ENCODE measurements at regions not wholly inside any gene's neighbourhood (a gene's known extent, or its start where the extent isn't known, plus 50 kb on each side); places are given as distances from the start of the nearest gene placed in this dataset.

DNA sequence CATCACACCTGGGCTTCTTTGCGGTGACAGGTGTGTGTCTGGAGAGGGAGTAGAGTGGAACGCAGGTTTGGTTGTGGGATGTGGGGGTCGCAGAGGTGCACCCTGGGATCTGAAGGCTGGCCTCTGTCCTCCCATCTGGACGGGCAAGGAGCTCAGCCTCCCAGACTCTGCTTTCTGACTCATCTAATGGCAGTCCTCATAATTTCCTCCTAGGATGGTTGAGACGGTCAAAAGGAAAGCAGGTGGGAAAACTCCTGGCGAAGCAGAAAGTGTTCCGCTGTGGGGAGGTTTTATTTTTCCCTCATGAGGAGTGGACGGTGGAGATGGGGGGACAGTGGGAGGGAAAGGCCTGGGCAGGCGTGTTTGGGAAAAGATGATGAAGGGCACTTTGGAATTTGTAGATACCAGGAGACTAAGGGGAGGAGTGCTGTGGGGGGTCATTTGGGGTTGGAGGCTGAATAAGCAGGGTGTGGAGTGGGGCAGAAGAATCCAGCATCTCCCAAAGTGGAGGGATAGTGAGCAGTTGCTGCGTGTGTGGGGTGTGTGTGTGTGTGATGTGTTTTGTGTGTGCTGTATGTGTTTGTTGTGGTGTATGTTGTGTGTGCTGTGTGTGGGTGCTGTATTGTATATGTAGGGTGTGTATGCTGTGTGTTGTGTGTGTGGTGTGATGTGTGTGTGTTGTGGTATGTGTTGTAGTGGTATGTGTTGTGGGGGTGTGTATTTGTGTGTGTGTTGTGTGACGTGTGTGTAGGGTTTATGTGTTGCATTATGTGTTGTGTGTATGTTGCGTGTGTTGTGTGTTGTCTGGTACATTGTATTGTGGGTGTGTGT is 97.2 kb upstream of the PODXL start:
- POLR2A ChIA-PET (ENCODE audit: unreplicated experiment), result interaction anchor here (0.6 to 0.9 kb wide), 3 partner anchors 14 to 661 kb away, joined by 3 to 6 read pairs (median 4); no protein-coding TSS in a partner anchor
- intact Hi-C loops (cut with micrococcal nuclease; ENCODE audit: unreplicated experiment), result loop anchor here (1.0 to 10.0 kb wide), 3 partner anchors 108 to 759 kb away; no protein-coding TSS in a partner anchor
- no peaks in the 10 kb centered on the region for H4K20me1 ChIP-seq (ENCODE audit: insufficient read depth)
- H3K4me3 ChIP-seq, result peak overlapping the region; percentile 30; the same call in 1 of the 2 replicates
- peak overlapping the region; percentile 58 for H3K4me2 ChIP-seq
- BruUV-seq (replicated peaks), result no TSS peak
- no peaks in the 10 kb centered on the region for H3K36me3 ChIP-seq (ENCODE audit: low read depth)
- H3K27ac ChIP-seq, result peak overlapping the region; percentile 54
- peak in 1 of 2 experiments; percentile 23 for DNase-seq
- H3K27me3 ChIP-seq (ENCODE audit: insufficient read depth, low read depth), result no peaks in the 10 kb centered on the region
- TF ChIP-seq, protein P1, sequence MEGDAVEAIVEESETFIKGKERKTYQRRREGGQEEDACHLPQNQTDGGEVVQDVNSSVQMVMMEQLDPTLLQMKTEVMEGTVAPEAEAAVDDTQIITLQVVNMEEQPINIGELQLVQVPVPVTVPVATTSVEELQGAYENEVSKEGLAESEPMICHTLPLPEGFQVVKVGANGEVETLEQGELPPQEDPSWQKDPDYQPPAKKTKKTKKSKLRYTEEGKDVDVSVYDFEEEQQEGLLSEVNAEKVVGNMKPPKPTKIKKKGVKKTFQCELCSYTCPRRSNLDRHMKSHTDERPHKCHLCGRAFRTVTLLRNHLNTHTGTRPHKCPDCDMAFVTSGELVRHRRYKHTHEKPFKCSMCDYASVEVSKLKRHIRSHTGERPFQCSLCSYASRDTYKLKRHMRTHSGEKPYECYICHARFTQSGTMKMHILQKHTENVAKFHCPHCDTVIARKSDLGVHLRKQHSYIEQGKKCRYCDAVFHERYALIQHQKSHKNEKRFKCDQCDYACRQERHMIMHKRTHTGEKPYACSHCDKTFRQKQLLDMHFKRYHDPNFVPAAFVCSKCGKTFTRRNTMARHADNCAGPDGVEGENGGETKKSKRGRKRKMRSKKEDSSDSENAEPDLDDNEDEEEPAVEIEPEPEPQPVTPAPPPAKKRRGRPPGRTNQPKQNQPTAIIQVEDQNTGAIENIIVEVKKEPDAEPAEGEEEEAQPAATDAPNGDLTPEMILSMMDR (conservative IDR thresholded peaks at IDR 0.05), result no peak
- no peak for TF ChIP-seq EZH2 (IDR thresholded peaks at IDR 0.05; ENCODE audit: low read depth)
- CTCF ChIA-PET, result interaction anchor here (0.7 to 1.1 kb wide), 4 partner anchors 58 to 757 kb away, joined by 3 to 8 read pairs (median 4); no protein-coding TSS in a partner anchor
- H3K9me3 ChIP-seq (ENCODE audit: insufficient read depth, low read depth), result no peaks in the 10 kb centered on the region
- no peaks in the 10 kb centered on the region for H3K79me2 ChIP-seq (ENCODE audit: low read depth)
- H3K9me2 ChIP-seq (ENCODE audit: insufficient read depth), result no peaks in the 10 kb centered on the region
- no peak overlapping the region for H2AFZ ChIP-seq
- peaks cover 16% of the 10 kb centered on the region for H3F3A ChIP-seq (ENCODE audit: insufficient read depth, low read depth)
- peaks cover 23% of the 10 kb centered on the region for H3K4me1 ChIP-seq (replicated peaks; ENCODE audit: insufficient read depth)

DNA sequence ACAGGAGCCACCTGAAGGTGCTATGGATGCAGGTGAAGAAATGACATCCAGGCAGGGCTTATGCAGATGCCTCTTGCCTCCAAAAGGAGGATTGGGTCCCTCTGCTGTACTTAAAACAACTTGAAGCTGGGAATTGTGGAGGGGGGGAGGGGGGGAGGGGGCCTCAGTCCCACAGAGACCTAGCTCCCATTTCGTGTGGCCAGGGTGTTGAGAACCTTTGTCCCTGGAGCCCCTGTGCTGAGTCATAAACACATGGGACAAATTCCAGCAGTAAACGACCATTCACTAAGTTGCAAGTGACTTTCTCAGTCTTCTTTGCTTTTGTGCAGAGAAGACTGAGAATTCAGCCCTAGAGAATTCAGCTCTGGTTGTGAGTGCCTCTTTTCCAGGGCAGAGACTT is 96.5 kb upstream of the PODXL start:
- H3K9me2 ChIP-seq (ENCODE audit: insufficient read depth), result no peaks in the 10 kb centered on the region
- peak overlapping the region; percentile 58 for H3K4me2 ChIP-seq
- H3K79me2 ChIP-seq (ENCODE audit: low read depth), result no peaks in the 10 kb centered on the region
- TF ChIP-seq, protein P1 (conservative IDR thresholded peaks at IDR 0.05), result no peak
- no peak for TF ChIP-seq EZH2 (IDR thresholded peaks at IDR 0.05; ENCODE audit: low read depth)
- H3K36me3 ChIP-seq (ENCODE audit: low read depth), result no peaks in the 10 kb centered on the region
- BruUV-seq (replicated peaks), result no TSS peak
- H2AFZ ChIP-seq, result no peak overlapping the region
- peak in 1 of 2 experiments; percentile 48 for DNase-seq
- no peaks in the 10 kb centered on the region for H4K20me1 ChIP-seq (ENCODE audit: insufficient read depth)
- H3F3A ChIP-seq (ENCODE audit: insufficient read depth, low read depth), result peaks cover 22% of the 10 kb centered on the region
- H3K27me3 ChIP-seq (ENCODE audit: insufficient read depth, low read depth), result no peaks in the 10 kb centered on the region
- H3K9me3 ChIP-seq (ENCODE audit: insufficient read depth, low read depth), result no peaks in the 10 kb centered on the region
- POLR2A ChIA-PET (ENCODE audit: unreplicated experiment), result interaction anchor here (0.5 to 0.9 kb wide), 4 partner anchors 14 to 661 kb away, joined by 3 to 6 read pairs (median 4); no protein-coding TSS in a partner anchor
- H3K4me3 ChIP-seq, result no peak overlapping the region; the same call in 1 of the 2 replicates
- intact Hi-C loops (cut with micrococcal nuclease; ENCODE audit: unreplicated experiment), result loop anchor here (10.0 kb wide), 1 partner anchor 758 kb away; no protein-coding TSS in a partner anchor
- H3K4me1 ChIP-seq (replicated peaks; ENCODE audit: insufficient read depth), result peaks cover 28% of the 10 kb centered on the region
- H3K27ac ChIP-seq, result peak overlapping the region; percentile 54
- CTCF ChIA-PET, result interaction anchor here (0.8 to 1.1 kb wide), 2 partner anchors 109 to 756 kb away, joined by 3 to 8 read pairs; no protein-coding TSS in a partner anchor

DNA sequence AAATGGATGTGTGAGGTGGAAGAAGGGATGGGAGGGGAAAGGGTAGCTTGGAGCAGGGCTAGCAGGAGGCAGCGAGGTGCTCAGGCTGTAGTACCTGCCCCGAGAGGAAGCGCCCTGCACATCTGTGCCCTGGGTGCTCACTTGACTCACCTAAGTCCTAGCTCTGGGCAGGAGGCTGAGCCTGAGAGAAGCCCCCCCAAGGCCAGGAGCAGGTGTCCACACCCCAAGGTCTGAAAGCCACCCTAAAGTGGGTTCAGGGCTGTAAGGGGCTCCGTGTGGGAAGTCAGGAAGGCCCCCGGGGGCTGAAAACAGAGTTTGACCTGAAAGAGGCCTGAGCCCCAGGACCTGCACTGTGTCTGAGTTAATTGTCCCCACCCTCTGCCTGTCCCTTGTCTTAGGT is 95.8 kb upstream of the PODXL start:
- H3K4me1 ChIP-seq (replicated peaks; ENCODE audit: insufficient read depth), result peaks cover 28% of the 10 kb centered on the region
- H2AFZ ChIP-seq, result no peak overlapping the region
- ChIA-PET CTCF (no interaction called here), POLR2A (ENCODE audit: unreplicated experiment) (no interaction called here)
- H3K79me2 ChIP-seq (ENCODE audit: low read depth), result no peaks in the 10 kb centered on the region
- DNase-seq, result no peak
- no peak overlapping the region for H3K4me2 ChIP-seq
- intact Hi-C loops (cut with micrococcal nuclease; ENCODE audit: unreplicated experiment), result loop anchor here (10.0 kb wide), 1 partner anchor 757 kb away; no protein-coding TSS in a partner anchor
- H3K36me3 ChIP-seq (ENCODE audit: low read depth), result no peaks in the 10 kb centered on the region
- H3K4me3 ChIP-seq, result no peak overlapping the region
- no peaks in the 10 kb centered on the region for H3K9me3 ChIP-seq (ENCODE audit: insufficient read depth, low read depth)
- TF ChIP-seq, protein P1 (conservative IDR thresholded peaks at IDR 0.05), result no peak
- no peak for TF ChIP-seq EZH2 (IDR thresholded peaks at IDR 0.05; ENCODE audit: low read depth)
- BruUV-seq (replicated peaks), result no TSS peak
- no peak overlapping the region for H3K27ac ChIP-seq
- H3K9me2 ChIP-seq (ENCODE audit: insufficient read depth), result no peaks in the 10 kb centered on the region
- H4K20me1 ChIP-seq (ENCODE audit: insufficient read depth), result no peaks in the 10 kb centered on the region
- peaks cover 24% of the 10 kb centered on the region for H3F3A ChIP-seq (ENCODE audit: insufficient read depth, low read depth)
- H3K27me3 ChIP-seq (ENCODE audit: insufficient read depth, low read depth), result no peaks in the 10 kb centered on the region
